Cardiac fibroblast (primary cell): ENCODE measurements at regions not wholly inside any gene's neighbourhood (a gene's known extent, or its start where the extent isn't known, plus 50 kb on each side); places are given as distances from the start of the nearest gene placed in this dataset.

Experiments
- DNase-seq, 2 donors: peaks; one replicate each; pipeline versions ENCODE4 v3.0.0 to v3.0.0-alpha.2; 2010; ENCODE audit warnings: low read depth in 2 of 2
- H3K4me3 ChIP-seq, 2 donors: replicated peaks in 1 of 2; 1 replicate in 1 of 2; 2 replicates in 1 of 2; pipeline ENCODE4 v1.5.1; 2011; ENCODE audit warnings: low read depth in 2 of 2, low read length in 2 of 2, mild to moderate bottlenecking in 2 of 2, moderate library complexity in 1 of 2
- CTCF ChIP-seq: IDR thresholded peaks from one replicate; pipeline ENCODE4 v1.5.1; 2011; ENCODE audit warnings: low read depth, mild to moderate bottlenecking, low read length, inconsistent platforms

DNA sequence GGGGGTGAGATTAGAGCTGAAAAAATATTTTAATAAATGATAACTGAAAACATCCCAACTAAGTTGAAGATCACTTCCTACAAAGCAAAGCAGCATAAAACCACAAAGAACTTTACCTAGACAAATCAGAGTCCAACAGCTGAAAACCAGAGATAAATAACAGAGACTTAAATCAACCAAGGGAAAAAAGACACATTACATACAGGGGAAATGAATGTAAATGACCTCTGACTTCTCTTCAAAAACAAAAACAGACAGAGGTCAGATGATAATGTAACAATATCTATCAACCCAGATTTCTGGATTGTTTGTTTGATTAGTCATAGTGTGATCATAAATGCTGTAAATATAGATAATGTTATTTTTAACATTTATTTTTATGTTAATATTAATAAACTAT is 782.8 kb downstream of the TFAP2A start:
- no peak for TF ChIP-seq CTCF
- no peak overlapping the region for H3K4me3 ChIP-seq
- no peak for DNase-seq

- DNase-seq: peak in 1 of 2 donors; percentile 14
- no peak overlapping the region for H3K4me3 ChIP-seq
- no peak for TF ChIP-seq CTCF
Measured at GRCh38 chr6:9628819-9629218, 786.1 kb downstream of the TFAP2A start.

DNA sequence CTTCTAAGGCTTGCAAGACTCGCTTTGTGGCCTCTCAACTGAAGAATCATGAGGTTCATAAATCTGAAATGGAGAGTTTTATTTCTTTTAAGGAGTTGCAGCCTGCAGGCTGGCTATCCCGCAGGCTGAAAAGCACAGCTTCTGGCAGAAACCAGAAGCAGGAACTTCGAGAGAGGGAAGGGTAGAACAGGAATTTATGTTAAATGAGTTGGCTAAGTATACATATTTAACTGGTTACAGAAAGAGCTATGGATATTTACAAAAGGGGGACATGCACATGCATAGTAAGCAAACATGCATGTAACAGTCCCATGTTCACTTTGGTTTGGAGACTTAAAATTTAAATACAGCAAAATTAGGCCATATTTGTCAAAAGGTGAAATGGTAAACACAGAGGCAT is 787.0 kb downstream of the TFAP2A start:
- no peak overlapping the region for H3K4me3 ChIP-seq
- no peak for TF ChIP-seq CTCF

GRCh38 chr6:9623985-9624384 is 790.9 kb downstream of the TFAP2A start:
- no peak overlapping the region for H3K4me3 ChIP-seq
- no peak for TF ChIP-seq CTCF
- peak; percentile 9 to 51 for DNase-seq

More for the DNA sequence above, 787.0 kb downstream of the TFAP2A start:
- DNase-seq: no peak

- no peak overlapping the region for H3K4me3 ChIP-seq
- no peak for TF ChIP-seq CTCF
- DNase-seq: no peak
Measured at GRCh38 chr6:9623228-9623832, 791.5 kb downstream of the TFAP2A start.

GRCh38 chr6:9621276-9621675 is 793.6 kb downstream of the TFAP2A start:
- DNase-seq: peak in 1 of 2 donors; percentile 16
- H3K4me3 ChIP-seq: no peak overlapping the region
- no peak for TF ChIP-seq CTCF

DNA sequence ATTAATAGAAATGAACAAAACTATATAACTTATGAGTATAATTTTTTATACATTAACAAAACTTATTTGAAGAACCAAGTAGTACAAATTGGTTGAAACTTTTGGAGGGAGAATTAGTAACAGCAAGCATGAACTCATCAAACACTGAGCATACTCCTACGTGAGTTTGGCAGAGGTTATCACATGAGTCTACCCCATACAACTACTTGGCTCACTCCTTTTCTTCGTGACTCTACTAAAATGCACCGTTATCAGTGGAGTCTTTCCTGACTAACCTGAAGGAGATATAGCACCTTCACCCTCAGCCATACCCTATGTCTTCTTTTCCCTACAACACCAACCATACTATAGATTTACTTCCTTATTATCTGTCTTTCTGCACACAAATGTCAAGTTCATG is 794.2 kb downstream of the TFAP2A start:
- no peak for DNase-seq
- H3K4me3 ChIP-seq: no peak overlapping the region
- no peak for TF ChIP-seq CTCF
